Lower leg skin (tissue), 3 donors: ENCODE measurements at regions not wholly inside any gene's neighbourhood (a gene's known extent, or its start where the extent isn't known, plus 50 kb on each side); places are given as distances from the start of the nearest gene placed in this dataset.

Source experiments
- CTCF ChIP-seq, 3 donors: fragments of 450-650 bp; IDR thresholded peaks; one replicate each; pipeline ENCODE4 v1.5.1; 2016; ENCODE audit warnings: antibody characterized with exemption in 3 of 3, mild to moderate bottlenecking in 3 of 3, moderate library complexity in 2 of 3
- POLR2A ChIP-seq, 2 donors: fragments of 450-650 bp; IDR thresholded peaks; one replicate each; pipeline ENCODE4 v1.6.1; 2016 to 2017; ENCODE audit warnings: antibody characterized with exemption in 2 of 2, mild to moderate bottlenecking in 1 of 2, moderate library complexity in 1 of 2

- TF ChIP-seq POLR2A (IDR thresholded peaks at IDR 0.05), result no peak
- no peak for TF ChIP-seq CTCF (IDR thresholded peaks at IDR 0.05)
These were observed 64.5 kb upstream of the SLC44A3 start for GRCh38 chr1:94755675-94756074.
